ENCODE measurements at regions not wholly inside any gene's neighbourhood (a gene's known extent, or its start where the extent isn't known, plus 50 kb on each side); places are given as distances from the start of the nearest gene placed in this dataset.
"Not testable (repeated sequence)": the region's sequence is repeated elsewhere in the genome, so short reads cannot be mapped to it uniquely, and the experiment has no call there.

DNA sequence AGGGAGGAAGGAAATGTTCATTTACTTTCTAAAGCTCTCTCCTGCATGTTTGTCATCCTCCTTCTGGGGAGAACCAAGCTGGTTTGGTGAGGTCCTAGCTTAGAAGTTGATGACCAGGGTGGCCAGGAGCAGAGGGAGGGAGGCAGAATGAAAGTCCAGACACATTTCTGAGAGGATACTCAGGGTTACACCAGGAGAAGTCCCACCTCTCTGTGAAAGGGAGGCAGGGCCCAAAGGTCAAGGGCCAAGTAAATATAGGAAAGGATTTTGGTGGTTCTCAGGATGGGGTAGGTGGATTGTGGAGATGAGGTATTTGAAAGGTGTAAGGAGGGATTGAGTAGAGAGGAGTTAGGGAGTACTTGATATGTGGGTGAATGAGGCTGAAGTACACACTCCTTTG, 58.0 kb upstream of the FBXO11 start:
- no peaks in the 10 kb centered on the region for H3K9me3 ChIP-seq
- intact Hi-C loops (cut with DNase I; ENCODE audit: low total_unique reads), result no loop called here
- TF ChIP-seq POLR2A (IDR thresholded peaks at IDR 0.05) (no peak), EP300 (IDR thresholded peaks at IDR 0.05; ENCODE audit: low read depth) (no peak), POLR2AphosphoS5 (IDR thresholded peaks at IDR 0.05) (no peak)
- TF ChIP-seq, protein P1, sequence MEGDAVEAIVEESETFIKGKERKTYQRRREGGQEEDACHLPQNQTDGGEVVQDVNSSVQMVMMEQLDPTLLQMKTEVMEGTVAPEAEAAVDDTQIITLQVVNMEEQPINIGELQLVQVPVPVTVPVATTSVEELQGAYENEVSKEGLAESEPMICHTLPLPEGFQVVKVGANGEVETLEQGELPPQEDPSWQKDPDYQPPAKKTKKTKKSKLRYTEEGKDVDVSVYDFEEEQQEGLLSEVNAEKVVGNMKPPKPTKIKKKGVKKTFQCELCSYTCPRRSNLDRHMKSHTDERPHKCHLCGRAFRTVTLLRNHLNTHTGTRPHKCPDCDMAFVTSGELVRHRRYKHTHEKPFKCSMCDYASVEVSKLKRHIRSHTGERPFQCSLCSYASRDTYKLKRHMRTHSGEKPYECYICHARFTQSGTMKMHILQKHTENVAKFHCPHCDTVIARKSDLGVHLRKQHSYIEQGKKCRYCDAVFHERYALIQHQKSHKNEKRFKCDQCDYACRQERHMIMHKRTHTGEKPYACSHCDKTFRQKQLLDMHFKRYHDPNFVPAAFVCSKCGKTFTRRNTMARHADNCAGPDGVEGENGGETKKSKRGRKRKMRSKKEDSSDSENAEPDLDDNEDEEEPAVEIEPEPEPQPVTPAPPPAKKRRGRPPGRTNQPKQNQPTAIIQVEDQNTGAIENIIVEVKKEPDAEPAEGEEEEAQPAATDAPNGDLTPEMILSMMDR (IDR thresholded peaks at IDR 0.05), result no peak
- in situ Hi-C loops (cut with MboI; ENCODE audit: low pct_ligation_motif_present in 1 of 4, low pct_unique_long_range_greater_than_20kb in 1 of 4, low sequenced_read_pairs in 3 of 4), result no loop called here
- no peak for DNase-seq
- no peak overlapping the region for H3K4me3 ChIP-seq
- H3K27me3 ChIP-seq, result no peaks in the 10 kb centered on the region
- H3K27ac ChIP-seq, result no peak overlapping the region
- no peaks in the 10 kb centered on the region for H3K4me1 ChIP-seq
- no peaks in the 10 kb centered on the region for H3K36me3 ChIP-seq

DNA sequence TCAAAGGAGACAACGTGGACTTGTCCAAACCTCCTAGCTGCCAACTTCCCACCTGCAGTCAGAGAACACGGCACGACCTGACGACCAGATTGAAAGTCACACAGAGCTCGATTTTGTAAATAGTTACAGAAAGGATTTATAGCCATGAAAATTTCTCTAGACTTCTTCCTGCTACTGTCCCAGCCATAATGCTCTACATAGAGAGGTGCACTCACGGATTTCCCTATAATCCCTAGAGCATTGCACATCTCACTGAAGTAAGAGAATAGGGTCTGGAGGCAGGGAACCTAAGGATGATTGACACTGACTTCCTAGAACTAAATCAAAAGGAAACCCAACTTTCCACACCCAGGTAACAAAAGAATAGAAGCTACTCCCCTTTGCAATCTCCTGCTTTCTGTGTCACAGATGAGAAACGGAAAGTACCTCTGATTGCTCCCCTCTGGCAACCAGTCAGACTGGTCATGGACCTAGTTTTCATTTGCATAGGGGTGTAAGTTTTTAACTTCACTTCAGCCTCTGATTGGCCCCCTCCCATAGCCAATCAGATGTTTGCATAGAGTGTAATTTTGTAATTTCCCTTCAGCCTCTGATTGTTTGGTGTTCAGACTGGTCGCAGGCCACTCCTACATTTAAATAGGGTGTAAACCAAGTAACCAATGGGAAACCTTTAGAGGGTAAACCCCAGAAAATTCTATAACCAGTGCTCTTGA, 58.6 kb upstream of the FBXO11 start:
- intact Hi-C loops (cut with DNase I; ENCODE audit: low total_unique reads), result no loop called here
- DNase-seq, result no peak
- H3K4me3 ChIP-seq, result no peak overlapping the region

DNA sequence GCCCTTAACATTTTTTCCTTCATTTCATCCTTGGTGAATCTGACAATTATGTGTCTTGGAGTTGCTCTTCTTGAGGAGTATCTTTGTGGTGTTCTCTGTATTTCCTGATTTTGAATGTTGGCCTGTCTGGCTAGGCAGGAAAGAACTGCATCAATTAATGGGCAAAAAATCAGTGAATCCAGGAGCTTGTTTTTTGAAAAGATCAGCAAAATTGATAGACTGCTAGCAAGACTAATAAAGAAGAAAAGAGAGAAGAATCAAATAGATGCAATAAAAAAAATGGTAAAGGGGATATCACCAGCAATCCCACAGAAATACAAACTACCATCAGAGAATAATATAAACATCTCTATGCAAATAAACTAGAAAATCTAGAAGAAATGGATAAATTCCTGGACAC, 70.4 kb upstream of the FBXO11 start:
- in situ Hi-C loops (cut with MboI; ENCODE audit: low pct_ligation_motif_present in 1 of 4, low pct_unique_long_range_greater_than_20kb in 1 of 4, low sequenced_read_pairs in 3 of 4), result not testable (repeated sequence)

More for the DNA sequence above, 58.6 kb upstream of the FBXO11 start:
- in situ Hi-C loops (cut with MboI; ENCODE audit: low pct_ligation_motif_present in 1 of 4, low pct_unique_long_range_greater_than_20kb in 1 of 4, low sequenced_read_pairs in 3 of 4), result no loop called here
- Histone ChIP-seq H3K27ac (no peak overlapping the region), H3K36me3 (no peaks in the 10 kb centered on the region), H3K27me3 (no peaks in the 10 kb centered on the region), H3K9me3 (no peaks in the 10 kb centered on the region), H3K4me1 (no peaks in the 10 kb centered on the region)
- 55 to 57% methylated on average over 2 to 8 of the region's 8 CpGs for WGBS, 2 donors (ENCODE audit: low coverage in 1 of 2)
- no peak for TF ChIP-seq POLR2A (IDR thresholded peaks at IDR 0.05)
- TF ChIP-seq, protein P1 (IDR thresholded peaks at IDR 0.05), result no peak
- TF ChIP-seq EP300 (IDR thresholded peaks at IDR 0.05; ENCODE audit: low read depth), result no peak
- no peak for TF ChIP-seq POLR2AphosphoS5 (IDR thresholded peaks at IDR 0.05)

DNA sequence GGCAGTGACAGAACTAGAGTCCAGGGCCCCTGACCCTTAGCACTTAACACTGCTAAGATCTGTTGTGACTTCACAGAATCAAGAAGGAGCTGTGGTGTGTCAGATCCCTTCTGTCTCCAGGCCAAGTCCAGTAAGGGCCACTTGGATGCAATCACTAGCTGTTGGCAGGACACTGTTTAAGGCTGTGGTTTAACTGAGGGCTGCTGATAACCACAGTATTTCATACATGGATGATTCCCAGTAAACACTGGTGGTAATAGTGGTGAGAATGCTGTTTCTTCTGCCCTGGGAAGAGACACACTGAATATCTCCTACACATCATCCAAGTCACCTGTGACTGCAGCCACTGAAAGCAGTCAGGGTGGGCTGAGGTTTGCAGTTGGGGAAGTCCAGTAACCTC, 77.7 kb upstream of the FBXO11 start:
- DNase-seq, result no peak
- no peak overlapping the region for H3K4me3 ChIP-seq
- no peak for TF ChIP-seq EP300 (IDR thresholded peaks at IDR 0.05; ENCODE audit: low read depth)
- no peak for TF ChIP-seq POLR2A (IDR thresholded peaks at IDR 0.05)
- TF ChIP-seq, protein P1 (IDR thresholded peaks at IDR 0.05), result no peak
- no peak for TF ChIP-seq POLR2AphosphoS5 (IDR thresholded peaks at IDR 0.05)
- no peaks in the 10 kb centered on the region for H3K9me3 ChIP-seq
- no peaks in the 10 kb centered on the region for H3K27me3 ChIP-seq
- H3K4me1 ChIP-seq, result no peaks in the 10 kb centered on the region
- no peak overlapping the region for H3K27ac ChIP-seq
- in situ Hi-C loops (cut with MboI; ENCODE audit: low pct_ligation_motif_present in 1 of 4, low pct_unique_long_range_greater_than_20kb in 1 of 4, low sequenced_read_pairs in 3 of 4), result no loop called here
- H3K36me3 ChIP-seq, result no peaks in the 10 kb centered on the region
- intact Hi-C loops (cut with DNase I; ENCODE audit: low total_unique reads), result no loop called here

More for the DNA sequence above, 70.4 kb upstream of the FBXO11 start:
- H3K4me3 ChIP-seq; H3K9me3 ChIP-seq; H3K27me3 ChIP-seq; H3K4me1 ChIP-seq; intact Hi-C loops (cut with DNase I; ENCODE audit: low total_unique reads); DNase-seq; H3K27ac ChIP-seq; H3K36me3 ChIP-seq: not testable (repeated sequence)

DNA sequence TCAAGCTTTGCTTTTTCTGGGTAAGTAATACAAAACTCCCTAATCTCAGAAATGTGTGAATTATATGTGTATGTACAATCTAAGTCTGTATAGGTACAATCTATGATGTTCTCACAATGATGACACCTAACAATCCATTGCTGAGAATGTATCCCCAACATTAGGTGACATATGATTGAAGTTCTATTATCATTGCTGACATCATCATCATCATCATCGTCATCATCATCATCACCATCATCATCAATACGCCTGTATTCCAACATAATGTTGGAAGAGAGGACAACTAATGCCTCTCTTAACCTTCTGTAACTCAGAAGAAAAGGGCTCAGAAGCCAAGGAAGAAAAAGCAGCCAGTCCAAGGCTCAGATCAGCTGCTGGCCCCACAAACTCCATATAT, 84.2 kb upstream of the FBXO11 start:
- WGBS, 2 donors (ENCODE audit: low coverage in 1 of 2), result 90 to 100% methylated on average over 2 of the region's 2 CpGs
- TF ChIP-seq POLR2AphosphoS5 (IDR thresholded peaks at IDR 0.05) (no peak), EP300 (IDR thresholded peaks at IDR 0.05; ENCODE audit: low read depth) (no peak), POLR2A (IDR thresholded peaks at IDR 0.05) (no peak)
- TF ChIP-seq, protein P1 (IDR thresholded peaks at IDR 0.05), result no peak
- DNase-seq, result no peak
- Histone ChIP-seq H3K27ac (no peak overlapping the region), H3K36me3 (no peaks in the 10 kb centered on the region), H3K9me3 (no peaks in the 10 kb centered on the region), H3K4me3 (no peak overlapping the region), H3K4me1 (no peaks in the 10 kb centered on the region), H3K27me3 (no peaks in the 10 kb centered on the region)
- in situ Hi-C loops (cut with MboI; ENCODE audit: low pct_ligation_motif_present in 1 of 4, low pct_unique_long_range_greater_than_20kb in 1 of 4, low sequenced_read_pairs in 3 of 4), result no loop called here
- intact Hi-C loops (cut with DNase I; ENCODE audit: low total_unique reads), result no loop called here
